ENCODE measurements at regions not wholly inside any gene's neighbourhood (a gene's known extent, or its start where the extent isn't known, plus 50 kb on each side); places are given as distances from the start of the nearest gene placed in this dataset.

DNA sequence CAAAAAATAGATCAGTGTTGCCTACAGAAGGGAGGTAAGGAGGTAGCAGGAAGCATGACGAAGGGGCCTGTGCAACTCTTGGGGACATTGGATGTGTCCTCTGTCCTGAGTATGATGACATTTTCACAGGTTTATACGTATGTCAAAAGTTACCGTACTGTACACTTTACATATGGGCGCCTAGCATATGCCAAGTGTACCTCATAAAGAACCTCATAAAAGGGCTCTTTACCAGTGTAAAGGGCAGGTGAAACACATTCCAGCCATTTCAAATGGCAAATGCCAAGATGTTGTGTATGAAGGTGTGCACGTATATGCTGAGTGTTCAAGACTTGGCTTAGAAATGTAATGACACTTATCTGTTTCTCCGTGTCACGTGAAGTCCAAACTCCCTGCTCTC is 573.4 kb downstream of the EFNB2 start:
- CTCF ChIA-PET (ENCODE audit: unreplicated experiment): no interaction called here

DNA sequence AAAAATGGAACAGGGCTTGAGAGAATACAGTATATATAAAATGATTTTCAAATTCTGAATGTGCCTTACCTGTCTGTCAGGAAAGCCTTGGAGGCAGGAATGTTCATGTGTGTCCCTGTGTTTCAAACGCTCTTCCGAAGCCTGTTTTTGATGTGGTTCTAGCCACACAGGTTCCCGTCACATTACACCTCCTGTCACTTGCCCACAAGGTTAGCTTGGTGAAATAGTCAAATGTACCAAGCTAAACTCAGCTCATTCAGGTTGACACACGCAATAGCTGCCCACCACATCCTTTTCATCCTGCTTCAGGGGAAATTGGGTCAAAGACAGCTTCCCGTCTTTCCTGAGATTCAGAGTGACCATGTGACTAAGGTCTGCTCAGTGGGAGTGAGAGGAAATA is 574.0 kb downstream of the EFNB2 start:
- POLR2A ChIA-PET: no interaction called here
- H3K9me3 ChIP-seq (ENCODE audit: low read length): no peaks in the 10 kb centered on the region
- intact Hi-C loops (cut with micrococcal nuclease; ENCODE audit: unreplicated experiment): no loop called here

More for the DNA sequence above, 573.4 kb downstream of the EFNB2 start:
- DNase-seq (ENCODE audit: low spot score): no peak
- Histone ChIP-seq H3K9me2 (ENCODE audit: insufficient read depth, low read length) (no peaks in the 10 kb centered on the region), H2AFZ (ENCODE audit: low read length) (no peak overlapping the region), H3K4me2 (ENCODE audit: low read length) (no peak overlapping the region), H3K9me3 (ENCODE audit: low read length) (no peaks in the 10 kb centered on the region), H3K36me3 (ENCODE audit: insufficient read depth, low read length) (no peaks in the 10 kb centered on the region), H3K4me1 (ENCODE audit: insufficient read depth, low read length, poor library complexity, severe bottlenecking) (no peaks in the 10 kb centered on the region), H4K20me1 (ENCODE audit: insufficient read depth, low read length) (no peaks in the 10 kb centered on the region), H3K27ac (ENCODE audit: low read depth, low read length, poor library complexity, severe bottlenecking) (no peak overlapping the region), H3K4me3 (ENCODE audit: low read depth, low read length, poor library complexity, severe bottlenecking) (no peak overlapping the region), H3K79me2 (ENCODE audit: insufficient read depth, low read depth, low read length) (no peaks in the 10 kb centered on the region)
- intact Hi-C loops (cut with micrococcal nuclease; ENCODE audit: unreplicated experiment): no loop called here
- no peak for TF ChIP-seq EZH2phosphoT487 (IDR thresholded peaks at IDR 0.05; ENCODE audit: borderline replicate concordance, low read depth, low read length)
- no TSS peak for BruUV-seq (replicated peaks)
- POLR2A ChIA-PET: no interaction called here

DNA sequence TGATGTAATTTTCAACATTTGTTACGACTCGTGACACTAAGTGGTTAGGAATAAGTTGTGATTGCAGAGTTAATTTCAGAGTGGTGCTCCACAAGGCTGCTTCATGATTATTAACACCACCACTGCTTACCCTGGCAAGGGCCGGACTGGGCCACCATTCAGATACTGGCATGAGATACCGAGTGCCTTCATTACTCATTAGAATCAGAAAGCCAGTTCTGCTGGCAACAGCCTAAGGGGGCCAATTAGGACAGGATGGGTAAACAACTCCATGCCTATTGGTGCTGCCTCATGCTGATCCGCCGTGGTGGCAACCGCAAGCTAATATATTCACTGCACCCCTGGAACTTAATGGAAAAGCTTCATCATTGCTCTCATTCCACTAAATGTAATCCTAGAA is 575.1 kb downstream of the EFNB2 start:
- POLR2A ChIA-PET: no interaction called here
- Histone ChIP-seq H3K4me3 (ENCODE audit: low read depth, low read length, poor library complexity, severe bottlenecking) (no peak overlapping the region), H4K20me1 (ENCODE audit: insufficient read depth, low read length) (no peaks in the 10 kb centered on the region), H3K4me1 (ENCODE audit: insufficient read depth, low read length, poor library complexity, severe bottlenecking) (no peaks in the 10 kb centered on the region), H3K27ac (ENCODE audit: low read depth, low read length, poor library complexity, severe bottlenecking) (no peak overlapping the region), H3K36me3 (ENCODE audit: insufficient read depth, low read length) (no peaks in the 10 kb centered on the region), H3K9me2 (ENCODE audit: insufficient read depth, low read length) (no peaks in the 10 kb centered on the region), H3K9me3 (ENCODE audit: low read length) (no peaks in the 10 kb centered on the region), H3K79me2 (ENCODE audit: insufficient read depth, low read depth, low read length) (no peaks in the 10 kb centered on the region), H2AFZ (ENCODE audit: low read length) (no peak overlapping the region), H3K4me2 (ENCODE audit: low read length) (no peak overlapping the region)
- CTCF ChIA-PET (ENCODE audit: unreplicated experiment): no interaction called here
- DNase-seq (ENCODE audit: low spot score): no peak
- TF ChIP-seq, protein P1, sequence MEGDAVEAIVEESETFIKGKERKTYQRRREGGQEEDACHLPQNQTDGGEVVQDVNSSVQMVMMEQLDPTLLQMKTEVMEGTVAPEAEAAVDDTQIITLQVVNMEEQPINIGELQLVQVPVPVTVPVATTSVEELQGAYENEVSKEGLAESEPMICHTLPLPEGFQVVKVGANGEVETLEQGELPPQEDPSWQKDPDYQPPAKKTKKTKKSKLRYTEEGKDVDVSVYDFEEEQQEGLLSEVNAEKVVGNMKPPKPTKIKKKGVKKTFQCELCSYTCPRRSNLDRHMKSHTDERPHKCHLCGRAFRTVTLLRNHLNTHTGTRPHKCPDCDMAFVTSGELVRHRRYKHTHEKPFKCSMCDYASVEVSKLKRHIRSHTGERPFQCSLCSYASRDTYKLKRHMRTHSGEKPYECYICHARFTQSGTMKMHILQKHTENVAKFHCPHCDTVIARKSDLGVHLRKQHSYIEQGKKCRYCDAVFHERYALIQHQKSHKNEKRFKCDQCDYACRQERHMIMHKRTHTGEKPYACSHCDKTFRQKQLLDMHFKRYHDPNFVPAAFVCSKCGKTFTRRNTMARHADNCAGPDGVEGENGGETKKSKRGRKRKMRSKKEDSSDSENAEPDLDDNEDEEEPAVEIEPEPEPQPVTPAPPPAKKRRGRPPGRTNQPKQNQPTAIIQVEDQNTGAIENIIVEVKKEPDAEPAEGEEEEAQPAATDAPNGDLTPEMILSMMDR (conservative IDR thresholded peaks at IDR 0.05; ENCODE audit: low read length): no peak
- no peak for TF ChIP-seq EZH2phosphoT487 (IDR thresholded peaks at IDR 0.05; ENCODE audit: borderline replicate concordance, low read depth, low read length)
- intact Hi-C loops (cut with micrococcal nuclease; ENCODE audit: unreplicated experiment): no loop called here
- no TSS peak for BruUV-seq (replicated peaks)

More for the DNA sequence above, 574.0 kb downstream of the EFNB2 start:
- Histone ChIP-seq H3K4me3 (ENCODE audit: low read depth, low read length, poor library complexity, severe bottlenecking) (no peak overlapping the region), H3K4me2 (ENCODE audit: low read length) (no peak overlapping the region), H3K36me3 (ENCODE audit: insufficient read depth, low read length) (no peaks in the 10 kb centered on the region), H4K20me1 (ENCODE audit: insufficient read depth, low read length) (no peaks in the 10 kb centered on the region), H3K4me1 (ENCODE audit: insufficient read depth, low read length, poor library complexity, severe bottlenecking) (no peaks in the 10 kb centered on the region), H3K79me2 (ENCODE audit: insufficient read depth, low read depth, low read length) (no peaks in the 10 kb centered on the region), H3K9me2 (ENCODE audit: insufficient read depth, low read length) (no peaks in the 10 kb centered on the region), H2AFZ (ENCODE audit: low read length) (no peak overlapping the region), H3K27ac (ENCODE audit: low read depth, low read length, poor library complexity, severe bottlenecking) (no peak overlapping the region)
- TF ChIP-seq EZH2phosphoT487 (IDR thresholded peaks at IDR 0.05; ENCODE audit: borderline replicate concordance, low read depth, low read length): no peak
- TF ChIP-seq, protein P1 (conservative IDR thresholded peaks at IDR 0.05; ENCODE audit: low read length): no peak
- CTCF ChIA-PET (ENCODE audit: unreplicated experiment): no interaction called here
- DNase-seq (ENCODE audit: low spot score): no peak
- BruUV-seq (replicated peaks): no TSS peak

All from OCI-LY7 (cell line).